ENCODE measurements at regions not wholly inside any gene's neighbourhood (a gene's known extent, or its start where the extent isn't known, plus 50 kb on each side); places are given as distances from the start of the nearest gene placed in this dataset.

DNA sequence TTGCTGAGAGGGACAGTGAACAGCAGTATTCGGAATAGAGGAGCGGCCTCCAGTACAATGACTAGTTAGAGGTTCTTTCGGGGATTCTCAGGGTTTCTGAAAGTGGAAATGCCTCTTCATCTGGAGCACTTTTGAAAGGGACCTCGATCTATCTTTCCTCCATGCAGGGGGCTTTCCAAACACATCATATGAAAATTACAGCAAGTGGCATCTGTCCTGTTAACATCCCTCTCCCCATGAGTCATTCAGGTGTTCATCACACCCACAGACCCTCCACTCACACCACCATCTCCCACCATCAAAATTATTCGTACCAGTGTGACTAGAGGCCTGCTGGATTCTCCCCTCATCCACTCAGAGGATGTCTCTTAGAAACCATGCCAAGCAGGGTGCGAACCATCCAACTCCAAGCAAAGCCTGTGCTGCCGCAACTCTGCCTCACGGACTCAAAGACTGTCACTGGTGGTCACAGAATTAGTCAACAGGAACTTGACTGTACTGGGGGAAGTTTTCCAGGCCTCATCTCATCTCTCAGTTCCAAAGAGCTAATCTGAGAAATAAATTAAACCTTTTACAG, 211.1 kb downstream of the MRPL39 start:
- no peak overlapping the region for H3K18ac ChIP-seq (ENCODE audit: low read length)
- H3K27me3 ChIP-seq (ENCODE audit: insufficient read depth, low read length) = no peaks in the 10 kb centered on the region
- no peaks in the 10 kb centered on the region for H3K79me2 ChIP-seq (ENCODE audit: control insufficient read depth, insufficient read depth, low read length, poor library complexity)
- H4K8ac ChIP-seq (ENCODE audit: low read depth, low read length) = no peak overlapping the region
- no peak overlapping the region for H4K12ac ChIP-seq (ENCODE audit: low read depth, low read length)
- H2AFZ ChIP-seq (ENCODE audit: insufficient read depth, low read length, poor library complexity) = no peak overlapping the region
- H3K4ac ChIP-seq (ENCODE audit: low read depth, low read length) = no peak overlapping the region
- H3K14ac ChIP-seq (ENCODE audit: low read length) = no peak overlapping the region
- H3K36me3 ChIP-seq (ENCODE audit: control insufficient read depth in 1 of 2, insufficient read depth in 2 of 2, low read length in 2 of 2) = no peaks in the 10 kb centered on the region
- no peak overlapping the region for H3K4me2 ChIP-seq (ENCODE audit: low read length)
- no peak overlapping the region for H4K91ac ChIP-seq (ENCODE audit: low read depth, low read length)
- no peak for DNase-seq
- H3K9ac ChIP-seq (ENCODE audit: low read length) = no peak overlapping the region
- H3K4me3 ChIP-seq (ENCODE audit: low read depth, low read length) = no peak overlapping the region
- no peak overlapping the region for H2AK5ac ChIP-seq (ENCODE audit: low read length)
- no peak overlapping the region for H2BK120ac ChIP-seq (ENCODE audit: insufficient read depth, low read length, poor library complexity)
- no peak overlapping the region for H2BK12ac ChIP-seq (ENCODE audit: low read length)
- no peaks in the 10 kb centered on the region for H3K9me3 ChIP-seq (ENCODE audit: insufficient read depth, low read depth, low read length)
- WGBS (ENCODE audit: extremely low coverage, insufficient coverage, insufficient read length) = no CpG with 5 or more reads among the region's 8 CpGs
- no peaks in the 10 kb centered on the region for H3K4me1 ChIP-seq (ENCODE audit: control insufficient read depth in 1 of 2, insufficient read depth in 2 of 2, low read length in 2 of 2)
- no peak overlapping the region for H3K27ac ChIP-seq (ENCODE audit: low read depth, low read length)
- no peaks in the 10 kb centered on the region for H3K79me1 ChIP-seq (ENCODE audit: low read length)
- H2BK5ac ChIP-seq (ENCODE audit: low read depth, low read length, poor library complexity) = no peak overlapping the region
- no peak overlapping the region for H3K23ac ChIP-seq (ENCODE audit: low read length)

DNA sequence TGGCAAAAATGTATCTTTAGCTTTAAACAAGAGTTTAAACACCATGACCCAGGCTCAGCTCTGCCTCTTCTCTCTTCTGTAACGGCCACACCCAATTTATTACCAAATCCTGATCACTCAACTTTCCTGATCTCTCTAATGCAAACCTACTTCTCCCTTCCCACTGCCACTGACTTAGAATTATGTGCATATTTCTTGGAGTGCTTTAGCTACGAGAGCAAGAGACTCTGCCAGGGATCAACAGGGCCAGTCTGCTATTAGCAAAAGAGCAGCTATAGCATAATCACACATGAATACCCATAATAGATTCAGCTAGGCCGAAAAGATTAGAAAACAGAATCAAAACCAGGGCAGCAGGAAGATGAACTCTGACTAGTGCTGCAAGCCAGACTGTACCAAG, 215.5 kb downstream of the MRPL39 start:
- Histone ChIP-seq H2AK5ac (ENCODE audit: low read length) (no peak overlapping the region), H2AFZ (ENCODE audit: insufficient read depth, low read length, poor library complexity) (no peak overlapping the region), H3K27me3 (ENCODE audit: insufficient read depth, low read length) (no peaks in the 10 kb centered on the region), H4K91ac (ENCODE audit: low read depth, low read length) (no peak overlapping the region), H3K23ac (ENCODE audit: low read length) (no peak overlapping the region), H3K4me2 (ENCODE audit: low read length) (no peak overlapping the region), H3K36me3 (ENCODE audit: control insufficient read depth in 1 of 2, insufficient read depth in 2 of 2, low read length in 2 of 2) (no peaks in the 10 kb centered on the region), H2BK120ac (ENCODE audit: insufficient read depth, low read length, poor library complexity) (no peak overlapping the region), H3K4ac (ENCODE audit: low read depth, low read length) (no peak overlapping the region), H3K4me1 (ENCODE audit: control insufficient read depth in 1 of 2, insufficient read depth in 2 of 2, low read length in 2 of 2) (no peaks in the 10 kb centered on the region), H3K18ac (ENCODE audit: low read length) (no peak overlapping the region), H4K8ac (ENCODE audit: low read depth, low read length) (no peak overlapping the region), H3K9ac (ENCODE audit: low read length) (no peak overlapping the region), H3K14ac (ENCODE audit: low read length) (no peak overlapping the region), H3K27ac (ENCODE audit: low read depth, low read length) (no peak overlapping the region), H2BK5ac (ENCODE audit: low read depth, low read length, poor library complexity) (no peak overlapping the region), H3K79me2 (ENCODE audit: control insufficient read depth, insufficient read depth, low read length, poor library complexity) (no peaks in the 10 kb centered on the region), H4K12ac (ENCODE audit: low read depth, low read length) (no peak overlapping the region), H3K79me1 (ENCODE audit: low read length) (no peaks in the 10 kb centered on the region), H3K9me3 (ENCODE audit: insufficient read depth, low read depth, low read length) (no peaks in the 10 kb centered on the region), H3K4me3 (ENCODE audit: low read depth, low read length) (no peak overlapping the region), H2BK12ac (ENCODE audit: low read length) (no peak overlapping the region)
- WGBS (ENCODE audit: extremely low coverage, insufficient coverage, insufficient read length) = no CpG with 5 or more reads among the region's 3 CpGs
- no peak for DNase-seq

DNA sequence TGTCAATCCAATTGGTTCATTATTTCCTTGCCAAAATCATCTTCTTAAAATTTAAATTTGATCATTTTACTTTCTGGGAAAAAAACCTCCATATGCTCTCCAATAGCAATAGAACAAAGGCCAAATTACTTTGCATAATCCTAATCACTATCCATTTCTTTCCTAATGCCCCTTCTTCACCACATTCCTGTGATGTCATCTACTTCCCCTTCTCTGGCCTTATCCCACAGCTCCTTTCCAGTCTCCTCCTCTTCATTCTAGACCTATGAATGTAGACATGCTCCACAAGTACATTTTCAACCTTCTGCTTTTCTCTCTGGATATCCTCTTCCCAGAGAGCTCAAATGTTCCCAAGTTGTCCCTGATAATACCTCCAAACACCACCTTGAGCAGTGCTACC, 216.6 kb downstream of the MRPL39 start:
- Histone ChIP-seq H2AK5ac (ENCODE audit: low read length) (no peak overlapping the region), H3K23ac (ENCODE audit: low read length) (no peak overlapping the region), H3K14ac (ENCODE audit: low read length) (no peak overlapping the region), H2AFZ (ENCODE audit: insufficient read depth, low read length, poor library complexity) (no peak overlapping the region), H3K9me3 (ENCODE audit: insufficient read depth, low read depth, low read length) (no peaks in the 10 kb centered on the region), H3K79me2 (ENCODE audit: control insufficient read depth, insufficient read depth, low read length, poor library complexity) (no peaks in the 10 kb centered on the region), H3K18ac (ENCODE audit: low read length) (no peak overlapping the region), H2BK12ac (ENCODE audit: low read length) (no peak overlapping the region), H3K4me3 (ENCODE audit: low read depth, low read length) (no peak overlapping the region), H3K4ac (ENCODE audit: low read depth, low read length) (no peak overlapping the region), H3K27me3 (ENCODE audit: insufficient read depth, low read length) (no peaks in the 10 kb centered on the region), H3K9ac (ENCODE audit: low read length) (no peak overlapping the region), H3K4me1 (ENCODE audit: control insufficient read depth in 1 of 2, insufficient read depth in 2 of 2, low read length in 2 of 2) (no peaks in the 10 kb centered on the region), H3K27ac (ENCODE audit: low read depth, low read length) (no peak overlapping the region), H4K12ac (ENCODE audit: low read depth, low read length) (no peak overlapping the region), H2BK120ac (ENCODE audit: insufficient read depth, low read length, poor library complexity) (no peak overlapping the region), H2BK5ac (ENCODE audit: low read depth, low read length, poor library complexity) (no peak overlapping the region), H3K79me1 (ENCODE audit: low read length) (no peaks in the 10 kb centered on the region), H3K36me3 (ENCODE audit: control insufficient read depth in 1 of 2, insufficient read depth in 2 of 2, low read length in 2 of 2) (no peaks in the 10 kb centered on the region), H3K4me2 (ENCODE audit: low read length) (no peak overlapping the region), H4K8ac (ENCODE audit: low read depth, low read length) (no peak overlapping the region), H4K91ac (ENCODE audit: low read depth, low read length) (no peak overlapping the region)
- no peak for DNase-seq

DNA sequence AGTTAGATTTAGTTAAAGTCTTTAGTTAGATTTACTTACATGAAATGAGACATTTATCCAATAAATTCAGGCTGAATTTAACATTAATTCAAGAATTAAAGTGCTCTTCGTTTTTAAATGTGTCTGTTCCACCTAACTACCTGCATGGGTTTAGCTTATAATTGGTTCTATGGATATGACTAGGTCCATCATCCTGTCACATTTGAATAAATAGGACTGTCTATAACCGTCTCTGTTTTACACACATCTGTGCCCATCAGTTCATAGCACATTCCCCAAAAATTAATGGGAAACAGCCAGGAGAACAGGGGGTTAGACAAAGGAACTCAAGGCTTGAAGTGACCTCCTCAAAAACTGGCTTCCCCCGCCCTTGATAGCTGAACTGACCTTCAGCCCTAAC, 219.6 kb downstream of the MRPL39 start:
- no peak overlapping the region for H3K23ac ChIP-seq (ENCODE audit: low read length)
- H2BK12ac ChIP-seq (ENCODE audit: low read length) = no peak overlapping the region
- H3K4ac ChIP-seq (ENCODE audit: low read depth, low read length) = no peak overlapping the region
- no peak overlapping the region for H3K9ac ChIP-seq (ENCODE audit: low read length)
- H2BK120ac ChIP-seq (ENCODE audit: insufficient read depth, low read length, poor library complexity) = no peak overlapping the region
- H4K12ac ChIP-seq (ENCODE audit: low read depth, low read length) = no peak overlapping the region
- no peaks in the 10 kb centered on the region for H3K79me1 ChIP-seq (ENCODE audit: low read length)
- WGBS (ENCODE audit: extremely low coverage, insufficient coverage, insufficient read length) = no CpG with 5 or more reads among the region's 3 CpGs
- H2AFZ ChIP-seq (ENCODE audit: insufficient read depth, low read length, poor library complexity) = no peak overlapping the region
- H3K27me3 ChIP-seq (ENCODE audit: insufficient read depth, low read length) = no peaks in the 10 kb centered on the region
- H2AK5ac ChIP-seq (ENCODE audit: low read length) = no peak overlapping the region
- no peak overlapping the region for H3K27ac ChIP-seq (ENCODE audit: low read depth, low read length)
- H3K4me2 ChIP-seq (ENCODE audit: low read length) = no peak overlapping the region
- H3K14ac ChIP-seq (ENCODE audit: low read length) = no peak overlapping the region
- H3K4me1 ChIP-seq (ENCODE audit: control insufficient read depth in 1 of 2, insufficient read depth in 2 of 2, low read length in 2 of 2) = no peaks in the 10 kb centered on the region
- H4K91ac ChIP-seq (ENCODE audit: low read depth, low read length) = no peak overlapping the region
- no peaks in the 10 kb centered on the region for H3K79me2 ChIP-seq (ENCODE audit: control insufficient read depth, insufficient read depth, low read length, poor library complexity)
- no peak overlapping the region for H2BK5ac ChIP-seq (ENCODE audit: low read depth, low read length, poor library complexity)
- no peak overlapping the region for H3K18ac ChIP-seq (ENCODE audit: low read length)
- H4K8ac ChIP-seq (ENCODE audit: low read depth, low read length) = no peak overlapping the region
- H3K9me3 ChIP-seq (ENCODE audit: insufficient read depth, low read depth, low read length) = no peaks in the 10 kb centered on the region
- DNase-seq = no peak
- H3K36me3 ChIP-seq (ENCODE audit: control insufficient read depth in 1 of 2, insufficient read depth in 2 of 2, low read length in 2 of 2) = no peaks in the 10 kb centered on the region
- H3K4me3 ChIP-seq (ENCODE audit: low read depth, low read length) = no peak overlapping the region
